Gastrocnemius medialis (tissue), 4 donors: ENCODE measurements at regions not wholly inside any gene's neighbourhood (a gene's known extent, or its start where the extent isn't known, plus 50 kb on each side); places are given as distances from the start of the nearest gene placed in this dataset.

ENCODE experiments used
- CTCF ChIP-seq, 5 experiments: fragments of 450-650 bp in 3 of 5; fragments of 200-600 bp in 2 of 5; sonication (generic) in 2 of 5; IDR thresholded peaks in 4 of 5; conservative IDR thresholded peaks in 1 of 5; 1 replicate in 4 of 5; 2 replicates in 1 of 5; pipeline ENCODE4 v1.5.1; 2016 to 2019; ENCODE audit warnings: antibody characterized with exemption in 5 of 5, mild to moderate bottlenecking in 3 of 5, moderate library complexity in 3 of 5
- POLR2A ChIP-seq, 2 donors: fragments of 450-650 bp; IDR thresholded peaks; one replicate each; pipeline ENCODE4 v1.6.1; 2017; ENCODE audit warnings: antibody characterized with exemption in 2 of 2, mild to moderate bottlenecking in 2 of 2, moderate library complexity in 2 of 2

- TF ChIP-seq CTCF (IDR thresholded peaks at IDR 0.05 in 4 of 5, conservative IDR thresholded peaks at IDR 0.05 in 1 of 5) (no peak), POLR2A (IDR thresholded peaks at IDR 0.05) (no peak)
Measured at GRCh38 chr5:40266952-40267351, 412.8 kb upstream of the PTGER4 start.
